KMS-11 (cell line): ENCODE measurements at regions not wholly inside any gene's neighbourhood (a gene's known extent, or its start where the extent isn't known, plus 50 kb on each side); places are given as distances from the start of the nearest gene placed in this dataset.

Experiments used
- H2AFZ ChIP-seq: fragments of 200-600 bp; sonication (generic); 2 replicates; pipeline ENCODE4 v1.6.1; 2016; ENCODE audit warnings: antibody characterized with exemption, mixed run types, low read depth
- H3K27ac ChIP-seq: fragments of 200-600 bp; sonication (generic); 2 replicates; pipeline ENCODE4 v1.6.1; 2016; ENCODE audit warnings: mild to moderate bottlenecking, mixed run types
- H3K27me3 ChIP-seq: fragments of 200-600 bp; sonication (generic); 2 replicates; pipeline ENCODE4 v1.6.1; 2017; ENCODE audit warnings: mild to moderate bottlenecking, low read depth, mixed run types, moderate library complexity; ENCODE audit not compliant: insufficient read depth
- H3K36me3 ChIP-seq: fragments of 200-600 bp; sonication (generic); 2 replicates; pipeline ENCODE4 v1.6.1; 2017; ENCODE audit warnings: mild to moderate bottlenecking, mixed run types; ENCODE audit not compliant: insufficient read depth
- H3K4me1 ChIP-seq: fragments of 200-600 bp; sonication (generic); 2 replicates; pipeline ENCODE4 v1.6.1; 2016; ENCODE audit warnings: mild to moderate bottlenecking, low read depth, mixed run types; ENCODE audit not compliant: poor library complexity, severe bottlenecking
- H3K4me2 ChIP-seq: fragments of 200-600 bp; sonication (generic); 2 replicates; pipeline ENCODE4 v1.7.0; 2016; ENCODE audit warnings: mild to moderate bottlenecking, mixed run types
- H3K4me3 ChIP-seq: fragments of 200-600 bp; sonication (generic); IDR thresholded peaks from 2 replicates; pipeline ENCODE4 v1.6.1; 2017; ENCODE audit warnings: low read depth, low read length, mixed read lengths; ENCODE audit not compliant: insufficient read depth
- H3K79me2 ChIP-seq: fragments of 200-600 bp; sonication (generic); 2 replicates; pipeline ENCODE4 v1.6.1; 2016; ENCODE audit warnings: low read depth, mixed run types; ENCODE audit not compliant: insufficient read depth
- H3K9ac ChIP-seq: fragments of 200-600 bp; sonication (generic); 2 replicates; pipeline ENCODE4 v1.6.1; 2016; ENCODE audit warnings: mild to moderate bottlenecking, mixed run types
- H4K20me1 ChIP-seq: fragments of 200-600 bp; sonication (generic); 2 replicates; pipeline ENCODE4 v1.6.1; 2016; ENCODE audit warnings: mild to moderate bottlenecking, mixed run types; ENCODE audit not compliant: insufficient read depth
- CTCF ChIP-seq: fragments of 200-600 bp; sonication (generic); conservative IDR thresholded peaks from 2 replicates; pipeline ENCODE4 v1.6.1; 2017; ENCODE audit warnings: low read depth, mild to moderate bottlenecking, antibody characterized with exemption, low read length, moderate library complexity, mixed read lengths

DNA sequence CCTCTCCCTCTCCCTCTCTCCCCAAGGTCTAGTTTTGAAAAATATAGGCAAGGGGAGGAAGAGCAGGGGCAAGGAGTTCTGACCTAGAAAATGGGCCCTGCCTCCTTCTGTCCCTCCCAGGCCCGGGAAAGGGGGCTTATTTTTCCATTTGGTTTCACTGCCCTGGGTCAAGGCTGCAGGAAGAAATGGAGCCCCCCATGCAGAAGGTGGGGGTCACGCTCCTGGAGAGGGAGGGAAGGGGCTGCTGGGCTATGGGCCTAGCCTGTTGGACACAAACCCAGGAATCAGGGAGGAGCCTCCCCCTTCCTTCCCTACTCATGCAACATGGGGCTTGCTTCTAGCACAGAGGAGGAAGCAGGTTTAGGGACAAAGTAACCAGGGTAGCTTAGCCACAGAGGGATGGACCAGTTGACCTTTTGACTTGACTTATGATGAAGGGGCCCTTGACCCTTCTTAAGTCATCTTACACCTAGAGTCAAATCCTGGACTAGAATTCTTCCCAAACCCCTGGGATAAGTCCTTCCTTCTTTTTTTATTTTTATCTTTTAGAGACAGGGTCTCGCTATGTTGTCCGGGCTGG, 70.4 kb upstream of the SSBP3 start:
- no peak for TF ChIP-seq CTCF
- H3K4me2 ChIP-seq: no peak overlapping the region
- no peak overlapping the region for H2AFZ ChIP-seq
- H3K36me3 ChIP-seq: no peaks in the 10 kb centered on the region
- H3K27ac ChIP-seq: no peak overlapping the region
- H3K4me1 ChIP-seq: no peaks in the 10 kb centered on the region
- no peaks in the 10 kb centered on the region for H3K27me3 ChIP-seq
- no peaks in the 10 kb centered on the region for H3K79me2 ChIP-seq
- no peak overlapping the region for H3K4me3 ChIP-seq
- H3K9ac ChIP-seq: no peak overlapping the region
- no peaks in the 10 kb centered on the region for H4K20me1 ChIP-seq

DNA sequence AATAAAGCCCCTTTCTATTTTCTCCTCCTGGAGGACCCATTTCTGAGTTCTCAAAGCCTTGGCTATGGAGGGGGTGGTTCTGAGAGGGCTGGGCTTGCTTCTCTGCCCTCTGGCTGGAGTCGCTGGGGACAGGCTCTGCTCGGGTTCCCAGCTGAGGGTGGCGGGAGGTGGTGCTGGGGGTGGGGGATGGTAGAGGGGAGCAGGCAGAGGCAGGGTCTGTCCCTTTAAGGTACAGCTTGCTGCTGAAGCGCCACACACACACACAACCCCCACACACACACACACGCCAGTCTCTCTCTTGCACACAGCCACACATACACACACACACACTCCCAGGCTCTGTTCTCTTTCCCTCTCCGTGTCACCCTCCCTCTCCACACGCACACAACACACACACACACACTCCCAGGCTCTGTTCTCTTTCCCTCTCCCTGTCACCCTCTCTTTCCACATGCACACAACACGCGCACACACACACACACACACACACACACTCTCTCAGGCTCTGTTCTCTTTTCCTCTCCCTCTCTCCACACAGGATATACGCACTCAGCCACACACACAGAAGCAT, 69.8 kb upstream of the SSBP3 start:
- Histone ChIP-seq H4K20me1 (no peaks in the 10 kb centered on the region), H3K36me3 (no peaks in the 10 kb centered on the region), H3K27me3 (no peaks in the 10 kb centered on the region), H3K79me2 (no peaks in the 10 kb centered on the region), H3K4me2 (no peak overlapping the region), H3K4me1 (no peaks in the 10 kb centered on the region), H3K4me3 (no peak overlapping the region), H3K27ac (no peak overlapping the region), H2AFZ (no peak overlapping the region), H3K9ac (no peak overlapping the region)
- no peak for TF ChIP-seq CTCF

GRCh38 chr1:54475357-54475881, 69.2 kb upstream of the SSBP3 start:
- no peaks in the 10 kb centered on the region for H4K20me1 ChIP-seq
- H3K9ac ChIP-seq: no peak overlapping the region
- no peak overlapping the region for H3K27ac ChIP-seq
- H3K79me2 ChIP-seq: no peaks in the 10 kb centered on the region
- TF ChIP-seq CTCF: no peak
- no peaks in the 10 kb centered on the region for H3K27me3 ChIP-seq
- no peak overlapping the region for H3K4me2 ChIP-seq
- no peaks in the 10 kb centered on the region for H3K4me1 ChIP-seq
- no peak overlapping the region for H2AFZ ChIP-seq
- no peak overlapping the region for H3K4me3 ChIP-seq
- H3K36me3 ChIP-seq: no peaks in the 10 kb centered on the region

- H4K20me1 ChIP-seq: no peaks in the 10 kb centered on the region
- no peaks in the 10 kb centered on the region for H3K36me3 ChIP-seq
- H3K4me2 ChIP-seq: no peak overlapping the region
- no peaks in the 10 kb centered on the region for H3K27me3 ChIP-seq
- H3K79me2 ChIP-seq: no peaks in the 10 kb centered on the region
- no peak overlapping the region for H3K27ac ChIP-seq
- no peak overlapping the region for H3K9ac ChIP-seq
- H2AFZ ChIP-seq: no peak overlapping the region
- no peak for TF ChIP-seq CTCF
- no peak overlapping the region for H3K4me3 ChIP-seq
- no peaks in the 10 kb centered on the region for H3K4me1 ChIP-seq
These were observed 68.4 kb upstream of the SSBP3 start for GRCh38 chr1:54474310-54475251.
